Endothelial cell (in vitro differentiated cells): ENCODE measurements at regions not wholly inside any gene's neighbourhood (a gene's known extent, or its start where the extent isn't known, plus 50 kb on each side); places are given as distances from the start of the nearest gene placed in this dataset.
"Not testable (repeated sequence)": the region's sequence is repeated elsewhere in the genome, so short reads cannot be mapped to it uniquely, and the experiment has no call there.

Experiments
- DNase-seq: peaks from one replicate; pipeline ENCODE4 v3.0.0; 2021; ENCODE audit warnings: low spot score
- H3K27ac Mint-ChIP-seq: one replicate; pipeline ENCODE4 v1.8.0; 2021; ENCODE audit warnings: mixed read lengths, inconsistent platforms; ENCODE audit not compliant: unreplicated experiment
- H3K27me3 Mint-ChIP-seq: one replicate; pipeline ENCODE4 v1.8.0; 2021; ENCODE audit warnings: mild to moderate bottlenecking, moderate library complexity, mixed read lengths, inconsistent platforms; ENCODE audit not compliant: unreplicated experiment
- H3K36me3 Mint-ChIP-seq: one replicate; pipeline ENCODE4 v1.8.0; 2021; ENCODE audit warnings: mild to moderate bottlenecking, low read depth, mixed read lengths, inconsistent platforms; ENCODE audit not compliant: unreplicated experiment
- H3K4me1 Mint-ChIP-seq: one replicate; pipeline ENCODE4 v1.8.0; 2021; ENCODE audit warnings: mild to moderate bottlenecking, mixed read lengths, inconsistent platforms; ENCODE audit not compliant: unreplicated experiment
- H3K4me3 Mint-ChIP-seq: one replicate; pipeline ENCODE4 v1.8.0; 2021; ENCODE audit warnings: mild to moderate bottlenecking, mixed read lengths, inconsistent platforms; ENCODE audit not compliant: unreplicated experiment
- H3K9me3 Mint-ChIP-seq: one replicate; pipeline ENCODE4 v1.8.0; 2021; ENCODE audit warnings: mixed read lengths, inconsistent platforms; ENCODE audit not compliant: unreplicated experiment
- TF ChIP-seq, protein P1 (sequence below): fragments of 200-600 bp; sonication (generic); IDR thresholded peaks from one replicate; pipeline ENCODE4 v1.5.0; 2021; ENCODE audit warnings: antibody characterized with exemption; ENCODE audit not compliant: unreplicated experiment

DNA sequence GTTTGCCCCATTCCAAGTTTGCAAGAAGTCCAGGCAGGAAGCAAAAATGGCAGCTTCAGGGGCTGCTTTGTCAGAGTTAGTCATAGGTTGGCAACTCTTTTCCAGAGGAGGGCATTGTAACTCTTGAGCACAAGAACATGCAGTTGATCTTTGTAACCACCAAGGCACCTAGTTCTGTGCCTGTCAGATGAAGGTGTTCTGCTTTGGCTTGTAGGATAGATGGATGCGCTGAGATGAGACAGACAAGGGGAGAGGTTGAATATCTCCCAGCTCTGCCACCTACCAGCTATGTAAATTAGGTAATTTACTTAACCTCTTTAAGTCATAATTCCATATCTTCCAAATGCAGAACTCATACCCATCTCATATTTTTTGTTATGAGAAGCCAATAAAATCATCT lies 89.3 kb downstream of the ZNF648 start:
- Mint-ChIP-seq H3K4me1 (no peaks in the 10 kb centered on the region), H3K9me3 (no peaks in the 10 kb centered on the region), H3K36me3 (no peaks in the 10 kb centered on the region), H3K4me3 (no peak overlapping the region), H3K27ac (no peak overlapping the region), H3K27me3 (no peaks in the 10 kb centered on the region)
- DNase-seq = no peak
- TF ChIP-seq, protein P1, sequence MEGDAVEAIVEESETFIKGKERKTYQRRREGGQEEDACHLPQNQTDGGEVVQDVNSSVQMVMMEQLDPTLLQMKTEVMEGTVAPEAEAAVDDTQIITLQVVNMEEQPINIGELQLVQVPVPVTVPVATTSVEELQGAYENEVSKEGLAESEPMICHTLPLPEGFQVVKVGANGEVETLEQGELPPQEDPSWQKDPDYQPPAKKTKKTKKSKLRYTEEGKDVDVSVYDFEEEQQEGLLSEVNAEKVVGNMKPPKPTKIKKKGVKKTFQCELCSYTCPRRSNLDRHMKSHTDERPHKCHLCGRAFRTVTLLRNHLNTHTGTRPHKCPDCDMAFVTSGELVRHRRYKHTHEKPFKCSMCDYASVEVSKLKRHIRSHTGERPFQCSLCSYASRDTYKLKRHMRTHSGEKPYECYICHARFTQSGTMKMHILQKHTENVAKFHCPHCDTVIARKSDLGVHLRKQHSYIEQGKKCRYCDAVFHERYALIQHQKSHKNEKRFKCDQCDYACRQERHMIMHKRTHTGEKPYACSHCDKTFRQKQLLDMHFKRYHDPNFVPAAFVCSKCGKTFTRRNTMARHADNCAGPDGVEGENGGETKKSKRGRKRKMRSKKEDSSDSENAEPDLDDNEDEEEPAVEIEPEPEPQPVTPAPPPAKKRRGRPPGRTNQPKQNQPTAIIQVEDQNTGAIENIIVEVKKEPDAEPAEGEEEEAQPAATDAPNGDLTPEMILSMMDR = no peak

DNA sequence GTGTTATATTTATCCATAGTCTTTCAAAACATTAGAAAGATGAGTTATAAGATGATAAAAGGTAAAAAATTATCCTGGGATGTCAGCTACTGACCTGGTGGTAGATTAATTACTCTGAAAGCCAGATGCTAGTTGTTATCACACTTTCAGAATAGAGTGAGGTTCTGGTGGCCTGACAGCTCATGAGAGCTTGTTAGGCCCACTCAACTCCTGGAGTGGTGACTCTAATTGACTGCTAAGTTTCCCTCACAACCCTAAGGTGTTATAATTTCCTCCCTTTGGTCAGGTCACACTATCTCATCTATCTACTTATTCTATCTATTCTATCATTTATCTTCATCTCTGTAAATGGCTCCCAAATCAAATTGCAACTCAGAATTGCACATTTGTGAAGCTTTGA lies 90.1 kb downstream of the ZNF648 start:
- H3K4me3 Mint-ChIP-seq = no peak overlapping the region
- no peaks in the 10 kb centered on the region for H3K36me3 Mint-ChIP-seq
- DNase-seq = no peak
- no peaks in the 10 kb centered on the region for H3K9me3 Mint-ChIP-seq
- H3K27ac Mint-ChIP-seq = no peak overlapping the region
- H3K27me3 Mint-ChIP-seq = no peaks in the 10 kb centered on the region
- TF ChIP-seq, protein P1 = no peak
- no peaks in the 10 kb centered on the region for H3K4me1 Mint-ChIP-seq

DNA sequence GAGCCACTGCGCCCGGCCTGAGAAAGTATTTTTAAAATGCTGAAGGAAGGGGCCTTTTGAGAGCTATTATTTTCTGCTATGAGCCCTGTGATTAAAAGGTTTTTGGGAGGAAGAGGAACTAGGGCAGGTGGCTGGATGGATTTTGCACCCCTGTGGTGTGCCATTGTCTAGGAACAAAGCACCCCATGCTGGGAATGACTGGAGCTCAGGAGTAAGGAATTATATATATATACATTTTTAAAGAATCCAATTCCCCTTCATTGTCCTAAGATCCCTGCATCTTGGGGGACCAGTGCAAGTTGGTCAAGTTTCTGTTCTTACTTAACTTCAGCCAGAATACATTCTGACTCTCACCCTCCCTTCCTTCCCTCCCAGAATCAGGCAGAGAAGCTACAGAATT lies 91.6 kb downstream of the ZNF648 start:
- Mint-ChIP-seq H3K36me3 (no peaks in the 10 kb centered on the region), H3K4me3 (no peak overlapping the region), H3K4me1 (no peaks in the 10 kb centered on the region), H3K9me3 (no peaks in the 10 kb centered on the region), H3K27ac (no peak overlapping the region), H3K27me3 (no peaks in the 10 kb centered on the region)
- TF ChIP-seq, protein P1 = no peak
- no peak for DNase-seq

DNA sequence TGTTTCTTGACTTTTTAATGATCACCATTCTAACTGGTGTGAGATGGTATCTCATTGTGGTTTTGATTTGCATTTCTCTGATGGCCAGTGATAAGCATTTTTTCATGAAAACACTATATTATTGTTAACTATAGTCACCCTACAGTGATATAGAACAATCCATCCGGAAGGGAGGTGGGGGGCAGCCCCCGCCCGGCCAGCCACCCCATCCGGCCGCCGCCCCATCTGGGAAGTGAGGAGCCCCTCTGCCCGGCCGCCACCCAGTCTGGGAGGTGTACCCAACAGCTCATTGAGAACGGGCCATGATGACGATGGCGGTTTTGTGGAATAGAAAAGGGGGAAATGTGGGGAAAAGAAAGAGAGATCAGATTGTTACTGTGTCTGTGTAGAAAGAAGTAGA lies 106.8 kb downstream of the ZNF648 start:
- H3K9me3 Mint-ChIP-seq, H3K4me3 Mint-ChIP-seq, H3K27ac Mint-ChIP-seq, H3K36me3 Mint-ChIP-seq, H3K27me3 Mint-ChIP-seq, H3K4me1 Mint-ChIP-seq, DNase-seq: not testable (repeated sequence)

DNA sequence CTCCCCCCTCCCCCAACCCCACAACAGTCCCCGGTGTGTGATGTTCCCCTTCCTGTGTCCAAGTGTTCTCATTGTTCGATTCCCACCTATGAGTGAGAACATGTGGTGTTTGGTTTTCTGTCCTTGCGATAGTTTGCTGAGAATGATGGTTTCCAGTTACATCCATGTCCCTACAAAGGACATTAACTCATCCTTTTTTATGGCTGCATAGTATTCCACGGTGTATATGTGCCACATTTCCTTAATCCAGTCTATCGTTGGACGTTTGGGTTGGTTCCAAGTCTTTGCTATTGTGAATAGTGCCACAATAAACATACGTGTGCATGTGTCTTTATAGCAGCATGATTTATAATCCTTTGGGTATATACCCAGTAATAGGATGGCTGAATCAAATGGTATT lies 107.3 kb downstream of the ZNF648 start:
- H3K9me3 Mint-ChIP-seq, H3K27ac Mint-ChIP-seq, H3K4me3 Mint-ChIP-seq, DNase-seq, H3K36me3 Mint-ChIP-seq, H3K4me1 Mint-ChIP-seq, H3K27me3 Mint-ChIP-seq: not testable (repeated sequence)

DNA sequence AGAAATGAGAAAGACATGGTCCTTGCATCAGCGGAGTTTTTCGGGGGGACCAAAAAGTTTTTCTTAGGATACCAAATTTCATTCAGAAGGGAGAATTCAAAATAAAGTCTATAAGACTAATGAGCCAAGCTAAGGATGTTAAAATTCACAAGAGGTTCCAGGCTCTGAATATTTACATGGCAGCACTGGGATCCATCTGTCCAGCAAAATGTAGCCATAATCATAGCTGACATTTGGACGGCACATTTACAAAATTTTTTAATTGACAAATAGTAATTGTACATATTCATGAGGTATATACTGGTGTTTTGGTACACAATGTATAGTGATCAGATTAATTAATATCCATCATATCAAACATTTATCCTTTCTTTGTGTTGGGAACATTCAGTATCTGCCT lies 107.9 kb downstream of the ZNF648 start:
- no peaks in the 10 kb centered on the region for H3K27me3 Mint-ChIP-seq
- DNase-seq = no peak
- no peak overlapping the region for H3K27ac Mint-ChIP-seq
- H3K4me3 Mint-ChIP-seq = no peak overlapping the region
- H3K4me1 Mint-ChIP-seq = peaks cover 2% of the 10 kb centered on the region
- no peaks in the 10 kb centered on the region for H3K36me3 Mint-ChIP-seq
- no peaks in the 10 kb centered on the region for H3K9me3 Mint-ChIP-seq
- TF ChIP-seq, protein P1 = no peak
